Fibroblast of skin of abdomen (primary cell): ENCODE measurements at regions not wholly inside any gene's neighbourhood (a gene's known extent, or its start where the extent isn't known, plus 50 kb on each side); places are given as distances from the start of the nearest gene placed in this dataset.
"Not testable (repeated sequence)": the region's sequence is repeated elsewhere in the genome, so short reads cannot be mapped to it uniquely, and the experiment has no call there.

Experiments used
- DNase-seq: peaks from one replicate; pipeline ENCODE4 v3.0.0-alpha.2; 2013

DNA sequence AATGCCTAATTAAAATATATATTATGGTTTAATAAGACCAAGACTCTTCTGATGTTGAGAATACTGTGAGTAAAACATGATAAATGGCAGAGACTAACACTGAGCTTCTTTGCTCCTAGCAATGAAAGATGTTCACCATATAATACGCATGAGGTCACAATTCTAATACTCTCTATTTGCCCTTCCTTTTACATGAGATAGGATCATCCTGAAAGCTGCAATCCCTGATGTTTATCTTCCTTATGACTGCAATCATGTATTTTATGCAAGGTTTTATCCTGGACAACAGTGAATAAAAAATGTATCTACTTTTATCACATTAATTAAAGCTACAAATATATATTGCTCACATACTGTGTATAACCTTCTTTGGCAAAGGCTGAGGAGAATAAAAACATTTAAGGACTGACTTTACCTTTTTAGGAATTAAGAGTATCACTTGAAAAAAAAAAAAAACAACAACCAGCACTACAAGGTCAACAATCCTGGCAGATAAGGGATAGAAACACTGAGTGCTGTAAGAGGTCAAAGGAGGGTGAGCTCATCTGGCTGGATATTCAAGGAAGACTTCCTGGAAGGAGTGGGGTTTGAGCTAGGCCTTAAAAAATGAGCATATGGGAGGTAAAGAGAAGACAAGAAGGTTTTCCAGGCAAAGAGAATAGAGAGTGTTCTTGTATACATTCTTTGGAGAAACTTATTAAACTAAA lies 99.9 kb downstream of the AREG start:
- DNase-seq: no peak

DNA sequence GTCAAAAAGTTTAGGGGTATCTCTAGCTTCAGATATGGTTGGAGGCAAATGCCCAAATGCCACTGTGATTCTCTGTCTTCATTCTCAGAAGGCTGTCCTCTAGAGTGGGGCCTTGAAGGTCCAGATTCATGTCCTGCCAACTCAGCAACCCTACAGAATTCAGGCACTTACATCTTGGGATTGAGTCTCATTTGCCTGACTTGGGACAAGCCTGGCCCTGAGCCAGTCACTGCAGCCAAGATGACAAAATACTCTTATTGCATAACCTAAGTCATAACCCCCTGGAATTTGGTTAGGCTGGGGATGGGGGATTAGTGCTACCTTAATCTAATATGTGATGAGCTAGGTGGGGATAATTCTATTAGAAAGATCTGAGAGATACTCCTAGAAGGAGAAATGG lies 100.5 kb downstream of the AREG start:
- peak; percentile 38 for DNase-seq

DNA sequence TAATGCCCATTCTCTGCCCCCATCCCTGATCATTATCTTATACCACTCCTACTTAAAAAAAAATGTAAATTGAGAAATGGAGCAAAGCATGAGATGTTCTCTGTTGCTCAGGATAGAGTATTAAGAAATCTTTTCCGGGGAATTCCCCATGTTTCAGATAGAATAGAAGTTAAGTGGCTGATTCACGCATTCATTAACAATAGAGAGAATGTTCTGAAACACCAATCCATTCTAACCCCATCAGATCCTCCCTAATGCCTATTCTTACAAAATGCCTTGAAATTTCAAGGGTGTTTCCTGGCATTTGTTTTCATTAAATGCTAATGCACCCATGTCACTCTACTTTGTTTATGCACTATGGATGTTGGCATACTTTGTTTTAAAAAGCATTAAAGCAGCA lies 101.1 kb downstream of the AREG start:
- peak; percentile 38 for DNase-seq

DNA sequence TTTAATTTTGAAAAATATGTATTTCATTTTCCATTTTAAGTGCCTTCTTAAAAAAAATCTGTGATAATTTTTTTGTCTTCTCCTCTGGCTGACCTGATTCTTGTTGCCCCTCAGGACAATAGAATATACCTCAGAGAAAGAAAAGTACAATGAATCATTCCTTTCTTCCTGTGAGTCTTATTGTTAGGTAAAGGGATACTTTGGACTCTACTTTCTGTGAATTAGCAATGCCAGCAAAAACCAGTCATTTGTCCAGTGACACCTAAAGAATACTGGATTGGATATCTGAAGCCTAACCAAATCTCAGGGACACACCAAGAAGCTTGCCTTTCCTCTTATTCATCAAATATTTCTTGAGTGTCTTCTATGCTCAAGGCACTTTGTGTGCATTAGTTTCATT lies 102.1 kb downstream of the AREG start:
- no peak for DNase-seq

DNA sequence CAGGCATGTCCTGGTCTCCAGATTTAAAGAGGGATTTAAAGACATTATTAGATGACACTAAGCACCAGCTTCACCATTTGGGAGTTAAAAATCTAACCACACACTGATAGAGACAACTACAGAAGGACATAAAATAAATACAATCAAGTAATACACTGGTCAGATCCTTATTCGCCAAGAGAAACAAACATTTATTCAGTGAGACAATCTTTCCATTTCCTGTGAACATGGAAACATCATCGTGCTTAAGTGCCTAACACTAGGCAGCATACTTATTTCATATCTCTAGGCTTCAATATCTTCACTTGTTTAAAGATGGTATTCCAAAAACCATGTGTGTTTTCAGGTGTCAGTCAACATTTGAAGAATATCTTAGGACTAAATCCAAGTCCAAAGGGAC lies 103.6 kb downstream of the AREG start:
- no peak for DNase-seq

DNA sequence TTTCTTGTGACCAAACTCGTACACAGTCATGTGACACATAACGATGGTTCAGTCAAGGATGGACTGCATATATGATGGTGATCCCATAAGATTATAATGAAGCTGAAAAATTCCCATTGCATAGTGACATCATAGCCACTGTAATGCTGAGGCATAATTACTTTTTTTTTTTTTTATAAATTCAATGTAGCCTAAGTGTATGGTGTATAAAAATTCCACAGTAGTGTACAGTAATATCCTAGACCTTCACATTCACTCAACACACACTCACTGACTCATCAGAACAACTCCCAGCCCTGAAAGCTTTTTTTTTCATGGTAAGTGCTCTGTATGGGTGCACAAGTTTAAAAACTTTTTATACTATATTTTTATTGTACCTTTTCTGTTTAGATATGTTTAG lies 105.0 kb downstream of the AREG start:
- DNase-seq: peak; percentile 69

DNA sequence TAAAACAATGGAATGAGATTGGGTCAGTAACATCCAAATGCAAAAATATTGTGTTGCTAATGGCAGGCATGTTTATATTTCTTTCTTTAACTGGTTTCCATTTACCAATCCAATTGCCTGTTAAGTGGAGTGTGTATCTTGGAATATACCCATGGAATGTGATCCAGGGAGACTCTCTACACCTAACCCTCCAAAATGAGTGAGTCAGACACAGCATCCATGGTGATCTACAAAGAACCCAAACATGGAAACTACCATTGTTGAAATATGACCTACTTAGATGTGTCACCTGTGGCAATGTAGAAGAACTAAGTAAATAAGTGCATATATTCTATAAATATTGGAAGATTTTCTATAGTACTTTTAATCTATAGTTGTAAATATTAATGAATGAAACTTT lies 110.3 kb downstream of the AREG start:
- DNase-seq: peak; percentile 16

DNA sequence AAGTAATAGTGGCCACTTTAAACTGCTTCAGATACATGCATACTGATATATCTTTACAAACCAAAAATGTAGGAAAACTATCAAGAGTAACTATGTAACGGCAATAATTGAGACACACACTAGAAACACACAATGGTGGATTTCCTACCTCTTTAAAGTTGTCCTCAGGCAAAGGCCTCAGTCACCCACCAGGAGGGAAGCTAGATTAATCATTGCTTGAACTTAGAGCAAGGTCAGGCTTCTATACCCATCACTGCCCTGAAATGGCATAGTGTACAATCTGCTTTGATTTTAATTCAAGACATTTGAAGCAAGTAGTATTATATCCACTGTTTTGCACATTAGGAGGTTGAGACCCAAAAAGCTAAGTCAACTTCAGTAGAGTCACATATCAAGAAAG lies 110.9 kb downstream of the AREG start:
- DNase-seq: no peak

DNA sequence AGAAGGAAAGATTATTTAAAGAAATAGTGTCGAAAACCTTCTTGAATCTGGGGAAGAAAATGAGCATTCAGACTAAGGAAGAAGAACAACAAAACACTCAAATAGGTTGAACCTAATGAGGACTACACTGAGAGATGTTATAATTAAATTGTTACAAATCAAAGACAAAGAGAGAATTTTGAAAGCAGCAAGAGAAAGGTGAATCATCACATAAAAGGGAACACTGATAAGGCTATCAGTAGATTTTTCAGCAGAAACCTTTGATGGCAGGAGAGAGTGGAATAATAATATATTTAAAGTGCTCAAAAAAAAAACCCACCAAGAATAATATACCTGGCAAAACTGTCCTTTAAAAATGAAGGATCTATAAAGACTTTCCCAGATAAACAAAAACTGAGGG lies 114.9 kb downstream of the AREG start:
- DNase-seq: no peak

DNA sequence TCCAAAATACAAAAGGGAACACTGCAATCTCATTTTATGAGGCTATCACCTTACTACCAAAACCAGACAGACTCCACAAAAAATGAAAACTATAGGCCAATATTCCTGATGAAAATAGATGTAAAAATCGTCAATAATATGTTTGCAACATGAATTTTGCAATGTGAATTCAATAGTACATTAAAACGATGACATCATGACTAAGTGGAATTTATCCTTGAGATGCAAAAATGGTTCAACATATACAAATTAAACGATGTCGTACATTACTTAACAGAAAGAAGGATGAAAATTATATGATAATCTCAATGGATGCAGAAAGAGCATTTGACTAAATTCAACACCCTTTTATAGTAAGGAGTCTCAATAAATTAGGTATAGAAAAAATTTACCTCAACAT lies 123.0 kb downstream of the AREG start:
- no peak for DNase-seq

DNA sequence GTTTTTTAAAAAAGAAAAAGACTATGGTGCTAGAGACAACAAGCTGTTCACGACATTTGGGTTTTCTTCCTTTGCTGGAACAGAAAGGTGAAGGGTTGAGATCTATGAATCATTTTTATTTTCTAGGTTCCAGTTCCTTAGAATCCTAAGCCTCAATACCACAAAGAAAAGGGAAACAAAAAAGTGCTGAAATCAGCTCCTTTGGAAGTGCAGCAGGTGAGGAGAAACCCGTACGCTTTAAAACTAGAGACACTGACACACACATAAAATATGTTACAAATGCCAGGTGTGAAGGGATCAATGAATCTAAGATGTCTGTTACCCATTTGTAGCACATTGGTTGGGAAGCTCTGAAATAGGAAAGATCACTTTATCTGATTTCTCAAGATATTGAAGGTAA lies 125.2 kb downstream of the AREG start:
- no peak for DNase-seq

DNA sequence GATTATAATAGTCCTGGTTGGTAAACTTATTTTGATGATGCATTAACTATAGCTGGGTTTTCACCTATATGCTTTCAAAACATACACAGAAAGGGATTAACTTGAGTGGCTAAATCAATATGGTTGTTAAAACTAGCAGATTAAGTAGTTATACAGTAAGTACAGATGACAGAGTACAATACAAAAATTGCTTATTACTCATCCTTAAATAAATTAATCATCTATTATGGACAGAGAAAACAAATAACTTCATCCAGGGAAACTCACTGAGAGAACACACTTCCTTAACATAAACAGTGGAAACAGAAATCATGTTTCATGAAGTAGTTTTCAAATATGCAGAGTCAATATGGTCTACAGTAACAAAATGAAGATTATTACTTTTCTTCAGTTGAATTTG lies 133.4 kb downstream of the AREG start:
- DNase-seq: no peak

DNA sequence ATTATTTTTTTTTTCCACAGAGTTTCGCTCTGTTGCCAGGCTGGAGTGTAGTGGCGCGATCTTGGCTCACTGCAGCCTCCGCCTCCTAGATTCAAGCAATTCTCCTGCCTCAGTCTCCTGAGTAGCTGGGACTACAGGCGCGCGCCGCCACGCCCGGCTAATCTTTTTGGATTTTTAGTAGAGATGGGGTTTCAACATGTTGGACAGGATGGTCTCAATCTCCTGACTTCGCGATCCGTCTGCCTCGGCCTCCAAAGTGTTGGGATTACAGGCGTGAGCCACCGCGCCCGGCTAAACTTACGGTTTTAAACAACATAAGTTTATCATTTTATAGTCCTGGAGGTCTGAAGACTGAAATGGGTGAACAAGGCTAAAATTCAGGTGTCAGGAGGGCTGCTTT lies 133.9 kb downstream of the AREG start:
- not testable (repeated sequence) for DNase-seq

DNA sequence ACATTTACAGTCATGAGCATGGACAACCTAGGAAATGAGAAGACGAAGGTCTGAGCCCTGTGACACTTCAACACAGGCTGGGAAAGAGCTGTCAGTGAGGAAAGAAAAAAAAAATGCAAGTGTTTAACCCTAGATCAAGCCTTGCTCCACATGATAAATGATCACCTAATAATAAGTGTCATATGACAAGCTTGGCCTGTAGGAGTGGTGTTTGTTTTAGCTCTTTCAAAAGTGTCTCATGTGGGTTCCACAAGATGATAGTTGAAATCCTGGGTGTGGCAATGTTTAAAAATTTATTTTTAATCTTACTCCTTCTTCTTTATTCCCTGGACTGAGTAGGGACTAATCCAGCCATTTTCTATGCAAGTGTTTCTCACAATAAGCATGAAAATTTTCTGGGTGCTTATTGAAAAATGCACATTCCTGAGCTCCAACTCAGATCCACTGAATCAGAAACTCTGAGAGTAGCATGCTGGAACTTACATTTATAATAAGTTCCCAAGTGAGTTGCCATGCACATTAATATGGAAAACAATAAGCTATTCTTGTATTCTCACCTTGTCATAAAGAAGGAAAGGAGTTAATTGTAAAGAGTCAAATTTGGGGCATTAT lies 138.3 kb downstream of the AREG start:
- peak; percentile 4 for DNase-seq

DNA sequence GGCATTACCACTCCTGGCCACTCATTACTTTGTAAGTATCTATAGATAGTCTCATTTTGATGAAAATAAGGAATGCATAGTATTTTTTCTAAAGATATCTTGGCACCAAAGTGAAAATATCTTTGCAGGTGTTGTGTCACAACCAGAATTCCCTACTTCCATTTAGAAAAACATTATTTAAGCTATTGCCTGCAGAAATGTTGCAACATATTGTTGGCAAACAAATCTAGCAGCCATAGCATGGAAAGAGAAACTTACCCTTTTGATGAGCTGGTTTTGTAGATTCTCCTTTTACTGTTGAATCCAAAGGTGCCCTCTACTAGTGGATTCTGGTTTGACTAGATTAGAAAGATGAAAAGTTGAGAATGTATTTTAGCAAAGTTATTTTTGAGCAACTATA lies 138.8 kb downstream of the AREG start:
- DNase-seq: no peak

DNA sequence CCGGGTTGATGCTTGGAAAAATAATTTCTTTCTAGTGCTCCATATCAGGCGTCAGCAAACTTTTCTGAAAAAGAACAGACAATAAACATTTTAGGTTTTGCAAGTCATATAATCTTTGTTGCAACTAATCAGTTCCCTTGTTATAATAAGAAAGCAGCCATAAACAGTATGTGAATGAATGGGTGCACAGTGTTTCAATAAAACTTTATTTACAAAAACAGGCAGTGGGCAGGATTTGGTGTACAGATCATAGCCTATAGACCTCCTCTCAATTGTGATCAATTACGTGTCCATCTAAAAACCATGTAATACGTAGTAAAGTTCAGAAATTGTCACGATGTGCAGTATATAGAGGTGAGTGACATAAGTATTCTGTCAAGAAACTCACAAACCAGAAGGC lies 143.4 kb downstream of the AREG start:
- DNase-seq: no peak

DNA sequence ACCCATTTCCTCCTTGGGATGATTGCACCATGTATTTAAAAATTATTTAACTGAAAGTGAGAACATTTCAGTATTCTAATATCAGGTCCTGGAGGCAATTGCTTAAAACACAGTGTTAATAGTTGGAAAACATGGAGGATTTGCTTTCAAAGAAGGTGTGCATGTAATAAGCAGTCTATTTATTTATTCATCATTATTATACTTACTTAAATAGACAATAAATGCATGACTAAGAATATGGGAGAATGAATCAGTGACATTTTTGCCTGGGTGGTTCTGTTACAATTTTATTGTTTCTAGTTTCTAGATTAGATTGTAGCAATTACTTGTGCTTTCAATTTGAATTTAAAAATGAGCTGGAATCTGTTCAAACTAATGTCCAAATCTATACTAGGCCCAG lies 145.5 kb downstream of the AREG start:
- no peak for DNase-seq

DNA sequence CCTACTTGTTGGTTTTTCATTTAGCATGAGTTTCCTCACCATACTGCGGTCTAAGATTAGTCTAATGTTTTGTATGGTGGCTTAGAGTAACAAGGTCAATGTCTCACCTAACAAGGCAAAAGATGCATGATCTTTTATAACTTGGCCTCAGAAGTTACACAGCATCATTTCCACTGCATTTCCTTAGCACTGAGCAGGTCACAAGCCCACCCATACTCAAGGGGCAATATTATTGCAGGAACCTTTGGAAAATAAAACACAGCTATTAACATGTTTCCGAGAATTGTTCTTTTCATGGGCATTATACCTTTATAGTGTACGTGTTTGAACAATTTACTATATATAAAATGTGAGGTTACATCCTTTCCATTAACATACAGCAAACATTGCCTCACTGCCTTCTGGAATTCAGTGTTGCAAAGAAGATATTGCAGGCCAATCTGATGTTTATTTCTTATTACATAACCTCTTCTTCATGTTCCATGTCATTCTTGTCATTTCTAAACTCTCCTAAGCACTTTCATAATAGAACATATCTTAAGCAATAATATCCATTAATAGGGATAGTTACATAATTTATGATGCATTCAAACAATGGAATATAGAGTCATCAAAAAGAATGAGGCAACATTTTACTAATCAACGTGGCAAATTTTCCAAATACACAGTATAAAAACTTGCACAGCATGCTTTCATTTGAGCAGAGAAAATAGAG lies 153.8 kb downstream of the AREG start:
- DNase-seq: no peak

DNA sequence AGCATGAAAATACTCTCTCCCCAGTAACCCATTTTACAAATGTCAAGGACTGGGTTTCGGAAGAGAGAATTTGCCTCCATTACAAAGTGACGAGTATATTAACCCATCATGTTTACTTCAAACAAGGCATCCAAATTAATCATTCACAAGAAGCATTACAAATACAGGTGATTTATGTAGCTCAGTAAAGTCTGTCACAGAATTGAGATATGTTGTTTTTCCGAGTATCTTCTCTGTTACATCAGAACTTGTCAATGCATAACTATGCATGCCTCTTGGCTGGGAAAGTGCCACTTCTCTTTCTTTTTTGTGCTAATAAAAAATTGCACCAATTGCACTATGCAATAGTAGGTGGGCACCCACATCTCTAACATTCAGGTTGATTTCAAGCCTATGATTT lies 158.2 kb downstream of the AREG start:
- no peak for DNase-seq

DNA sequence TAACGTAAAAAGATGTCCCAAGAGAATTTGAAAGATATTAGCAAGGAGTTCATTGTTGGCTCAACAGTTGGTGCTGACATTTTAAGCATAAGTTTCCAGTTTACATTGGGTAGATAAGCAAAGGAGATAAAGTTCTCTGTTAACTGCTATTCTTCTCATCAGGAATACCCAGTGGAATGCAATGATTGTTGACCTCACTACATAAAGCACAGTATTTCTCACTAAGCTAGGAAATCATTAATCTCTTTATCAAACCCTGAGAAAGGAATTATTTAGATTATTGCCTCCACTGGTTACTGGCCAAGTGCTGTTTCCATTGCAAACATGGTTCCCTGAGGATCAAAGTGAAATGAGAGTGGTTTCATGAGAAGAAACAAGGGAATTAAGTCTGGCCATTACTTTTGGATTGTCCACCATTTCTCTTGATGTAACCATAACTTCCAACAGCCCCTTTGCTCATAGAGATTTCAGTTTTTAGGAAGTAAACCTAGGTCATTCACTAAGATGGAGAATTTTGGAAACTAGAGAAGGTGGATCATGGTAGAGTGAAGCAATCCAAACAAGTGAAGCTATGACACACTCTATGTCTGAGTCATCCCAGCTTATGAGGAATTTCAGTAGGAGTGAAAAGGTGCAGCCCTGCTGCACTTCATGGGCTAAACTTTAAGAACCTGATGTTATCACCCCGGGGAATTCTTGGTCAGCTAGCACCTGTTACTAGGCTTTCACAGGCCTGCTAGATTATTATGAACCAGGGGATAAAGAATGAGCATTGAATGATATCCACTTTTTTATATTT lies 163.4 kb downstream of the AREG start:
- DNase-seq: peak; percentile 8

DNA sequence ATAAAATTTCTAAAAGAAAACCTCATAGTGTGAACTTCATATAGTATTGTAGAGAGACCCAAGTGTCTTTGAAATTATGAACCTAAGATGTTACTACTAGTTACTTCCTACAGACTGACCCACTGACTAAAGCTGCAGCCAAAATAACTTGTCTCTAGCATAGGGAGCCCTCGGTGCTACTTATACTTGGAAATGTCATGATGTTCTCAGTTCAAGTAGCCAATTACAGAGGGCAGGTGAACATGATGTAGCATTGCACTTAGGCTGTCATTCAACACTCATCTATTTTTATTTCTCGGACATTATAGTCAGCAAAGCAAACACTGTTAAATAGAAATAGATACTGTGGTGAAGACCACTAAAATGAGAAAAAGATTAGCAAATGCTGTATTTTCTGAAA lies 165.6 kb downstream of the AREG start:
- no peak for DNase-seq

DNA sequence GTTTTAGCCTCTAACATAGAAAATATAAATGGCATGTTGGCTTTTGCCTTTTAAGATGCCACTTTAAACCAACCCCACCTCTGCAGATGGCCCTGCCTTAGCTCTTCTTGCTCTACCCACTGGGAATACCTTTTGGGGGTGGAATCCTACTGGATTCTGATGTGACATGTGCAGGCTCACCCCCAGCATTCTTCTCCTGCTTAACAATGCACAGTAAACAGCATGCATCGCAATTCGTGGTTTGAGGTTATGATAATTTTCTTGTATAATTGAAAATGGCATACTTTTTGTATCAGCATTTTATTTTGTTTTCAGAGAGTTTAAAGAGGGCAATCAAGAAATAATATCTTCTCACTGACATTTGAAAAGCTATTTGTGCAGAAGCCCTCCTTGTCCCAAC lies 167.9 kb downstream of the AREG start:
- DNase-seq: no peak

DNA sequence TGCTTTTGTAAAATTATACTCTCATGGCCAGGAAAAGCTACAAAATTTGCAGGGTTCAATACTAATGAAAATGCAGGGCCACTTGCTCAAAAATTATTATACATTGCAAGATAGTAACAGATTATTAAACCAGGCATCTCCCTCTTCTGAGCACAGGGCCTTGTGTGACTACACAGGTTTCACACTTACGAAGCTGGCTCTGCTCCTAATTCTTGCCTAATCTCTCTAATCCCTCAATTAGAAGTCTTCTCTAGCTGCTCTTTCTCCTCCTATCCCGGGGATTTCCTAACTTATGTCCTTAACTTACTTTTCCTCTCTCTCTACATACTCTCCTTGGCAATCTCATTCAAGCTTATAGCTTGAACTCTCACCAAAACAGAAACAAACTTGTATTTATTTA lies 168.3 kb downstream of the AREG start:
- DNase-seq: no peak
